Fibroblast of the aortic adventitia (primary cell): ENCODE measurements at regions not wholly inside any gene's neighbourhood (a gene's known extent, or its start where the extent isn't known, plus 50 kb on each side); places are given as distances from the start of the nearest gene placed in this dataset.
"Not testable (repeated sequence)": the region's sequence is repeated elsewhere in the genome, so short reads cannot be mapped to it uniquely, and the experiment has no call there.

Source experiments
- DNase-seq: peaks from one replicate; pipeline ENCODE4 v3.0.0-alpha.2; 2010; ENCODE audit warnings: low read depth
- H3K4me3 ChIP-seq: 2 replicates; pipeline ENCODE4 v1.5.1; 2011; ENCODE audit warnings: low read depth, mild to moderate bottlenecking, control low read depth, low read length, moderate library complexity
- CTCF ChIP-seq: IDR thresholded peaks from 2 replicates; pipeline ENCODE4 v1.5.1; 2011; ENCODE audit warnings: mild to moderate bottlenecking, low read length, control low read depth, inconsistent platforms; ENCODE audit not compliant: insufficient read depth

- no peak for TF ChIP-seq CTCF
- no peak for DNase-seq
- H3K4me3 ChIP-seq: no peak overlapping the region
Observed at GRCh38 chr3:44028-44676, 152.4 kb upstream of the CHL1 start.

GRCh38 chr3:44941-45340, 151.6 kb upstream of the CHL1 start:
- DNase-seq, H3K4me3 ChIP-seq: not testable (repeated sequence)

GRCh38 chr3:46576-46975, 150.0 kb upstream of the CHL1 start:
- TF ChIP-seq CTCF: no peak
- no peak for DNase-seq
- no peak overlapping the region for H3K4me3 ChIP-seq

GRCh38 chr3:53441-53840, 143.1 kb upstream of the CHL1 start:
- not testable (repeated sequence) for DNase-seq, H3K4me3 ChIP-seq

- no peak overlapping the region for H3K4me3 ChIP-seq
- no peak for DNase-seq
- no peak for TF ChIP-seq CTCF
Observed at GRCh38 chr3:54240-54639, 142.3 kb upstream of the CHL1 start.

GRCh38 chr3:56672-57071, 139.9 kb upstream of the CHL1 start:
- no peak overlapping the region for H3K4me3 ChIP-seq
- no peak for TF ChIP-seq CTCF
- no peak for DNase-seq

GRCh38 chr3:59854-60253, 136.7 kb upstream of the CHL1 start:
- no peak overlapping the region for H3K4me3 ChIP-seq
- no peak for TF ChIP-seq CTCF
- no peak for DNase-seq

GRCh38 chr3:63095-63765, 133.3 kb upstream of the CHL1 start:
- DNase-seq: no peak
- H3K4me3 ChIP-seq: no peak overlapping the region
- TF ChIP-seq CTCF: no peak
